ENCODE measurements at regions not wholly inside any gene's neighbourhood (a gene's known extent, or its start where the extent isn't known, plus 50 kb on each side); places are given as distances from the start of the nearest gene placed in this dataset.

DNA sequence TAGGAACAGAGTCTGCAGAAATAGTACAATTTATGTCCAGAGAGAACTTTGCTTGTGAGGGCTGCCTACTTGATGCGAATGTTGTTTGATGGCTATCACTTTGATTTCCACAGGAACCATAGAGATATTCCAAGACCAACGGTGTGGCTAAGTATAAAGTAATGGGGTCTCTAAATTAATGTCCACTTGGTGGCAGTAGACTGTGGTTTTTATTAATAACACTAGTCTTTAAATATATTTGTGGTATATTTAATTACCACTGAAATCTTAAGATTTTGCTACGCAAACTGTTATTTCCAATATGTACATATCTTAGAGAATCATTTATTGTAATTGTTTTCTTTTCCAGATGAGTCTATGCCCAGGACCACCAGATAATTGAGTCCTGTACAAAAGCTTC is 647.9 kb downstream of the PLA2G4A start:
- intact Hi-C loops (cut with micrococcal nuclease) = no loop called here
- no peak overlapping the region for H3K4me3 Mint-ChIP-seq
- peaks cover 4% of the 10 kb centered on the region for H3K9me3 Mint-ChIP-seq
- no peak for ATAC-seq (ENCODE audit: low read depth)
- CTCF ChIA-PET = no interaction called here
- no peaks in the 10 kb centered on the region for H3K36me3 Mint-ChIP-seq (ENCODE audit: low read depth)
- DNase-seq = no peak
- no peak overlapping the region for H3K27ac Mint-ChIP-seq
- H3K27me3 Mint-ChIP-seq = no peaks in the 10 kb centered on the region
- H3K4me1 Mint-ChIP-seq = no peaks in the 10 kb centered on the region
- POLR2A ChIA-PET = no interaction called here
- TF ChIP-seq, protein P1, sequence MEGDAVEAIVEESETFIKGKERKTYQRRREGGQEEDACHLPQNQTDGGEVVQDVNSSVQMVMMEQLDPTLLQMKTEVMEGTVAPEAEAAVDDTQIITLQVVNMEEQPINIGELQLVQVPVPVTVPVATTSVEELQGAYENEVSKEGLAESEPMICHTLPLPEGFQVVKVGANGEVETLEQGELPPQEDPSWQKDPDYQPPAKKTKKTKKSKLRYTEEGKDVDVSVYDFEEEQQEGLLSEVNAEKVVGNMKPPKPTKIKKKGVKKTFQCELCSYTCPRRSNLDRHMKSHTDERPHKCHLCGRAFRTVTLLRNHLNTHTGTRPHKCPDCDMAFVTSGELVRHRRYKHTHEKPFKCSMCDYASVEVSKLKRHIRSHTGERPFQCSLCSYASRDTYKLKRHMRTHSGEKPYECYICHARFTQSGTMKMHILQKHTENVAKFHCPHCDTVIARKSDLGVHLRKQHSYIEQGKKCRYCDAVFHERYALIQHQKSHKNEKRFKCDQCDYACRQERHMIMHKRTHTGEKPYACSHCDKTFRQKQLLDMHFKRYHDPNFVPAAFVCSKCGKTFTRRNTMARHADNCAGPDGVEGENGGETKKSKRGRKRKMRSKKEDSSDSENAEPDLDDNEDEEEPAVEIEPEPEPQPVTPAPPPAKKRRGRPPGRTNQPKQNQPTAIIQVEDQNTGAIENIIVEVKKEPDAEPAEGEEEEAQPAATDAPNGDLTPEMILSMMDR (IDR thresholded peaks at IDR 0.05) = no peak

DNA sequence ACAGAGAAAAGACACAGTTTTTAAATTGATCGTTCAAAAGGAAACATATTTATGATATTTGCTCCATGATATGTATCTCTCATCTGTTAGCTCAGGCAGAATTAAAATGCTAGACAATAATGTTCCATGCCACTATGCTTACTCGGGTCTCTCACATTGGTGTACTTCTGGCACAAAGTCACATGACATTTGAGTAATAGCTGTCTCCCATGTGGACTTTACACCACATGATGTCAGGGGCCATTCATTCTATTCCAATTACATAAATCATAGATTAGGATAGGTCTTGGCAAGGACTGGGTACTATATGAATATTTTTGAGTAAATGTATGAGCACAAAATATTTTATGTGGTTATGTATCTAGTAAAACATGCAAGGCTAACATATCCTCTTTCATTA is 648.4 kb downstream of the PLA2G4A start:
- H3K36me3 Mint-ChIP-seq (ENCODE audit: low read depth) = no peaks in the 10 kb centered on the region
- peaks cover 4% of the 10 kb centered on the region for H3K9me3 Mint-ChIP-seq
- TF ChIP-seq, protein P1 (IDR thresholded peaks at IDR 0.05) = no peak
- H3K27ac Mint-ChIP-seq = no peak overlapping the region
- CTCF ChIA-PET = no interaction called here
- POLR2A ChIA-PET = no interaction called here
- H3K27me3 Mint-ChIP-seq = no peaks in the 10 kb centered on the region
- no peak for DNase-seq
- no peak overlapping the region for H3K4me3 Mint-ChIP-seq
- intact Hi-C loops (cut with micrococcal nuclease) = no loop called here
- ATAC-seq (ENCODE audit: low read depth) = no peak
- H3K4me1 Mint-ChIP-seq = no peaks in the 10 kb centered on the region

GRCh38 chr1:187477535-187477934 is 648.8 kb downstream of the PLA2G4A start:
- POLR2A ChIA-PET = no interaction called here
- no peak overlapping the region for H3K4me3 Mint-ChIP-seq
- peaks cover 4% of the 10 kb centered on the region for H3K9me3 Mint-ChIP-seq
- H3K27me3 Mint-ChIP-seq = no peaks in the 10 kb centered on the region
- CTCF ChIA-PET = no interaction called here
- DNase-seq (no peak), ATAC-seq (ENCODE audit: low read depth) (no peak)
- TF ChIP-seq, protein P1 (IDR thresholded peaks at IDR 0.05) = no peak
- H3K36me3 Mint-ChIP-seq (ENCODE audit: low read depth) = no peaks in the 10 kb centered on the region
- no peaks in the 10 kb centered on the region for H3K4me1 Mint-ChIP-seq
- intact Hi-C loops (cut with micrococcal nuclease) = no loop called here
- H3K27ac Mint-ChIP-seq = no peak overlapping the region

GRCh38 chr1:187481581-187482148 is 652.9 kb downstream of the PLA2G4A start:
- POLR2A ChIA-PET = no interaction called here
- DNase-seq (no peak), ATAC-seq (ENCODE audit: low read depth) (no peak)
- CTCF ChIA-PET = no interaction called here
- Mint-ChIP-seq H3K27me3 (no peaks in the 10 kb centered on the region), H3K36me3 (ENCODE audit: low read depth) (no peaks in the 10 kb centered on the region), H3K4me1 (no peaks in the 10 kb centered on the region), H3K9me3 (peaks cover 2% of the 10 kb centered on the region), H3K4me3 (no peak overlapping the region), H3K27ac (no peak overlapping the region)
- TF ChIP-seq, protein P1 (IDR thresholded peaks at IDR 0.05) = no peak
- intact Hi-C loops (cut with micrococcal nuclease) = no loop called here

DNA sequence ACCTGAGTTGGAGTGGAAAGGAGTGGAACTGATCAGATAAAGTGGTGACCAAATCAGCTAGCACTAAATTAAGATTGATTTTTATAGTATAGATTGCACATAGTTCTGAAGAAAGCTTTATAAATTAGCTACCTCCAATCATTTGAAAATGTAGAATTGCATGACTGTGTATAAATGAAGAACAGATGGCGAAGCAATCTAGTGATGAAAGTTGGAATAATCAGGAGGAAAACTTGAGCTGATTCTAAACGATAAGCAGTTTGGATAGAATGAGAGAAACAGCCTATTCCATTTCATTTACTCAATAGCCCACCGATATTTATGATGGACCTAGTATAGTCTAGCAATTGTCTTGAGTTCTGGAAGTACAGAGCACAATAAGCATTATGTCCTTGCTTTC is 661.5 kb downstream of the PLA2G4A start:
- no peak overlapping the region for H3K27ac Mint-ChIP-seq
- TF ChIP-seq, protein P1 (IDR thresholded peaks at IDR 0.05) = no peak
- no peaks in the 10 kb centered on the region for H3K36me3 Mint-ChIP-seq (ENCODE audit: low read depth)
- ChIA-PET CTCF (no interaction called here), POLR2A (no interaction called here)
- ATAC-seq (ENCODE audit: low read depth) (no peak), DNase-seq (no peak)
- H3K9me3 Mint-ChIP-seq = no peaks in the 10 kb centered on the region
- H3K4me3 Mint-ChIP-seq = no peak overlapping the region
- intact Hi-C loops (cut with micrococcal nuclease) = no loop called here
- no peaks in the 10 kb centered on the region for H3K27me3 Mint-ChIP-seq
- H3K4me1 Mint-ChIP-seq = no peaks in the 10 kb centered on the region

All from activated B cell treated with CpG ODN at 0.5 μM for 24 hours (primary cell).